Activated CD4-positive, alpha-beta T cell treated with anti-CD3 and anti-CD28 coated beads, Interleukin-2, Interleukin-6, amounts not matched to agents 100 ng/mL and 50 ng/mL, durations not matched to agents 16 hours and 8 hours (primary cell): ENCODE measurements at regions not wholly inside any gene's neighbourhood (a gene's known extent, or its start where the extent isn't known, plus 50 kb on each side); places are given as distances from the start of the nearest gene placed in this dataset.

Source experiments
- DNase-seq: peaks from one replicate; pipeline ENCODE4 v3.0.0-alpha.2; 2020

GRCh38 chr11:109564241-109564640 lies 142.3 kb downstream of the C11orf87 start:
- no peak for DNase-seq

DNA sequence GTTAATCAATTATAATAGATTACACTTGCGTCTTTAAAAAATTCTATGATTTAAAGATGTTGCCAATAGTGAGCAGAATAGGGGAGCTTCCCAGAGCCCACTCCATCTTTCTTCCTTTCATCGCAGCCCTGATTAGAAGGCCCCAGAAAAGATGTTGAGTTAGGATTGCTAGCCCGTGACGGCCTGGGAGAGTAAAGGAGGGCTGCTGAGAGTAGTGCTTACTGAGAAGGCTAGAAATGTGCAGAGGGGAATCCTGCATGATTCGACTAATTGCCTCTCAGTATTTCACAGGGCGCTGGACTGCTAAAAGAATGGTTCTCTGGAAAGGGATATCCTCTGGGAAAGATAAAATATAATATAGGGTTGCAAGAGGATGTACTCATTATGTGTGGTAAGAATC lies 160.5 kb downstream of the C11orf87 start:
- DNase-seq: no peak

GRCh38 chr11:109584001-109584972 lies 162.3 kb downstream of the C11orf87 start:
- DNase-seq: no peak

GRCh38 chr11:109586789-109587188 lies 164.8 kb downstream of the C11orf87 start:
- no peak for DNase-seq

GRCh38 chr11:109590782-109591181 lies 168.8 kb downstream of the C11orf87 start:
- DNase-seq: no peak

DNA sequence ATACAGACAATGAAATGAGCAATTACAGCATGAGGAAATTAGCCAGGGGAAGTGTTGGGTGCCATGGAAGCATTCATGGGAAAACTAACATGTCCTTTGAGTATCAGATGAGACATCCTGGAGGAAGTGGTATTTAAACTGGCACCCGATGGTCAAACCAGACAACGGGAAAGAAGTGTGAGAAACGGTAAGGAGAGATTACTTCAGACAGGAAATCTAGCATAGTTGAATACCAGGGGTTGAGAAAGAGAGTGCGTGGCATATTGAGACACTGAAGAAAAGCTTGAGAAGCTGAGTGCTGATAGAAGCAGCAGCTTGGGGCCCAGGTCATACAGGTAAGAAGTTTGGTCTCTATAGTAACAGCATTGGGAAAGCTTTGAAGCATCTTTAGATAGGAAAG lies 175.3 kb downstream of the C11orf87 start:
- DNase-seq: no peak

DNA sequence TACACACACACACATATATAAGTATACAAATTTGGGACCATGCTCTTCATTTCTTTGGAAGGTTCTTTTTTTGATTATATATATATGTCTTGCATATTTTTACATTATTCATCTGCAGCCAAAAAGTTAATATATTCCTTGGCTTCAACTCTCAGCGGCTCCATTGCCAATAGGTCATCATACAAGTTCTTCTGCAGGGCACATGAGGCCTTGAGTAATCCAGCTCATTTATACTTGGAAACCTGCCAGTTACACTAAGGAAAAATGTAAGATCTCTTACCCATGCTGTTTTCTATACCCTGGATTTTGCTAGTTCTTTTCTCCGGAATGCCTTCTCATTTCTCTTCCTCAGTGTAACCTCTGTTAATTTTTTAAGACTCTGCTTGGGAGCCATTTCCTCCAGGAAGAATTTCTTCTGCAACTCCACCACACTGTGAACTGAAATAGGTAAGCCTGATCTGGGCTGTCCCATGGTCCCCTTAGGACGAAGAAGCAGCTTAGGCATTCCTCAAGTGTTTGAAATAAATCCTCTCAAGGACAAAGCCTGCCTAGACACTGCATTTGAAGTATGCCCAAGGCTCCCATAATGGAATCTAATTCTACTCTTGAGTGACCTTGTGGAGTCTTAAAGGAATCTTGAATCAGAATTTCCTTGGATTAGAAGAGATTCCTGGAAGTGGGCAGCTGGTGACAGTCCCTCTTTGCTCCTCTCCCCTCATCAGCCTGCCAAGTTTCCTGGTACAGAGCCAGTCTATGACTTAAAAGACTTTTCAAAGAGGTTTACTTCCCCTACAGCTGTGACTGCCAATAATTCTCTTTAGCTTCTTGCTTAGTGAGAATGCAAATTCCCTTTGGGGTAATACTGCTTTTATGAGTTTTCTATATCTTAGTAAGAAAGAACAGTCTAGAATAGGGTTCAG lies 182.8 kb downstream of the C11orf87 start:
- DNase-seq: no peak

GRCh38 chr11:109606256-109606655 lies 184.3 kb downstream of the C11orf87 start:
- no peak for DNase-seq

DNA sequence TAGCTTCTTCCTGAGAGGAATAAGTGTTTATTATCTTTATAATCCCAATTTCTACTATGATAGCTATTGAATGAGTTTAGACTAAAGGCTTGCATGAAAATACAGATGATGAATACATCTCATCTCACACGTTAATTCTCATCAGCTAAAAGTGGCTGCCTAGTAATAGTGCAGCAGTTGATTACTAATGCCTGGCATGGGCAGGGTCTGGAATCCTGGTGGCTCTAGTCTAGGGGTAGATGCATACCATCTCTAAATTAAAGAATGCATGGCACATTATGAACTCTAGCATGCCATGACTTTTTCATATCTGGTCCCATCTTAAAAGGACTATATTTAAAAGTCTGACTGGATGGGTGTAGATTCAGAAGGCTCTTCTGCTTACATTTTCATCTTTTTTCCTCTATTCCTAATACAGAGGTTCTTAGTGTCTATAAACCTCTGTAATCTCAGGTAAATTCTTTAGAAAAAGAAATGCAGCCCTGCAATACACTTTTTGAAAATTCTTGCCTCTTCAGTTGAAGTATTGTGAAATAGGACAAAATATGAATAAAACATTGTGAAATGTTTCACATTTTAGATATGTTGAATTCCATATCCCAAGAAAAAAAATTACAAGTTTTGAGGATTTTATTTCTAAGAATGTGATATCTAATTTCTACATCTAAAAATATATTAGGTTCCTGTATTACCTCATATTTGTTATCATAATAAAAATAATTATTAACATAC lies 187.6 kb downstream of the C11orf87 start:
- DNase-seq: no peak

DNA sequence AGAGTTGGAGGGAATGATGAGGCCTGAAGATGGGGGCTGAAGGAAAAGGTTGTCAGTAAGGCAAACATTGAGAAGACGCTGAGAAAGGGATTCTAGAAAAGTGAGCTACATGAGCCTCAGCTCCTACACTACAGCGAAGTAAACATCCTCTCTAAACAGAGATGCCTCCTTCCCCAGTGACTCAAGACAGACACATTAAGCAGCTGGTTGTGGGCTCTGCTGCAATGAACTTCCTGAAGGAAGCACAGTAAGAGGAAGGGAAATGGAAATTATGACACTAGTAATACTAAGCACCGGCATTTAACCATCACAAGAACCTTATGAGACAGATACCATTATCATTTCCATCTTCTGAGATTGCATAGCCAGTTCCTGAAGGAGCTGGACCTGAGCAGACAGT lies 190.5 kb downstream of the C11orf87 start:
- no peak for DNase-seq

- DNase-seq: no peak
Measured at GRCh38 chr11:109619498-109619897, 197.5 kb downstream of the C11orf87 start.

- no peak for DNase-seq
Measured at GRCh38 chr11:109629734-109630133, 207.7 kb downstream of the C11orf87 start.

GRCh38 chr11:109641549-109641948 lies 219.6 kb downstream of the C11orf87 start:
- no peak for DNase-seq

DNA sequence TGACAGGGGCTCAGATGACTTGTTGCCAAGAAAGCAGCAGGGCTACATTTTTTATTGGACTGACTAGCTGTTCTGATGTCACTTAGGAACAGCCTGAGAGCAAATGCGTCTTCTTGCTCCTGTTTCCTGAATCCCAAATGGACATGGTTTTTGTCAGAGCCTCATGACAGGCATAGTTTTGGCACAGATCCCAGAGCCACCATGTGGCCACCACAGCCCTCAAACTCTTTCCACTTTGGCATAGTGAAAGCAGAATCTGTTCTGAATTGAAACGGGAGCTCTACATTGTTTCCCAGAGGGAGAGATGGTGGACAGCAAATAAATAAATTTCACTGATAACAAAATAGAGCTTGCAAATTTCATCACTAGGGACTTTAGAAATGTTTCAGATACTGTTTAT lies 222.2 kb downstream of the C11orf87 start:
- DNase-seq: no peak

- DNase-seq: no peak
Measured at GRCh38 chr11:109648804-109649203, 226.8 kb downstream of the C11orf87 start.

DNA sequence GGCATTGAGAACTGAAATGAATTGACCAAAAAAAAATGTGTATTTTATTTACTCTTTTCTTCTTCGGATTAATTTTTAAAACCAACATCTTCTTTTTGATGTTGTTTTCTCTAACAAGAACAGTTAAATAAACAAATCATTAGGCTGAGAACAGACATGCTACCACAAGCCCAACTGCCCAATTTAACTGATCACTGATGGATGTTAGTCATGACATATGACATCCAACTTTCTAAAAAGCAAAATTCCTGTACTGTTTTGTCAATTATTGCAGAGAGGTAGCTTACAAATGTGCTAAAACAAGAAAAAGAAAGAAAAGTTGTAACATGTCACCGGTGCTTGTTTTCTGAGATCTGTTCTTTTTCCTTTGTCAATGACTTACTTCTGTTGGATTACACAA lies 232.1 kb downstream of the C11orf87 start:
- DNase-seq: no peak

GRCh38 chr11:109658190-109658589 lies 236.2 kb downstream of the C11orf87 start:
- no peak for DNase-seq

GRCh38 chr11:109667719-109668118 lies 245.7 kb downstream of the C11orf87 start:
- no peak for DNase-seq

- DNase-seq: no peak
Measured at GRCh38 chr11:109668973-109669634, 247.1 kb downstream of the C11orf87 start.

GRCh38 chr11:109677231-109677630 lies 255.2 kb downstream of the C11orf87 start:
- DNase-seq: no peak

DNA sequence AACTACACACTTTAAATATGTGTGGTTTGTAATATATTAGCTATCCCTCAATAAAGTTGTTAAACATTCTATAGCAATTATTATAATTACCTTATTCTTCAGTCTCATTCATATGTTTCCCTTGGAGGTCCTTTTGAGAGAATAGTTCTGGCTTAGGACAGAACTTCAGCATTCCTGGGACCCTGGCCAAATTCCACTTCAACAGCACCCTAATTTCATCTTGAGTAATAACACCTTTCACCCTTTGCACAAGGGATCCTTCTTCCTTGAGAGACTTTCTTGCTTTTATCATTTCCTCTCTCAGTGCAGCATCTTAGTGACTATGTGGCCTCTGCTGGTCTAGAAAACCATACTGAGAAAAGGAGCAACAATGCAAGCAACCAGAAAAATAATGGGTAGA lies 255.9 kb downstream of the C11orf87 start:
- DNase-seq: no peak

- DNase-seq: no peak
Measured at GRCh38 chr11:109680127-109680526, 258.1 kb downstream of the C11orf87 start.
